Neural progenitor cell (in vitro differentiated cells): ENCODE measurements at regions not wholly inside any gene's neighbourhood (a gene's known extent, or its start where the extent isn't known, plus 50 kb on each side); places are given as distances from the start of the nearest gene placed in this dataset.

Source experiments
- DNase-seq: peaks from one replicate; pipeline ENCODE4 v3.0.0-alpha.2; 2016; ENCODE audit warnings: low spot score
- H2AFZ ChIP-seq: fragments of 200-600 bp; sonication (generic); replicated peaks from 2 replicates; pipeline ENCODE4 v1.6.1; 2016; ENCODE audit warnings: antibody characterized with exemption
- H3F3A ChIP-seq: fragments of 200-600 bp; sonication (generic); 2 replicates; pipeline ENCODE4 v1.6.1; 2016; ENCODE audit warnings: antibody characterized with exemption, low read depth
- H3K27ac ChIP-seq: fragments of 200-600 bp; sonication (generic); 2 replicates; pipeline ENCODE4 v1.5.1; 2016; ENCODE audit warnings: mild to moderate bottlenecking
- H3K27me3 ChIP-seq: fragments of 200-600 bp; sonication (generic); 2 replicates; pipeline ENCODE4 v1.6.1; 2016; ENCODE audit warnings: mild to moderate bottlenecking, moderate library complexity
- H3K36me3 ChIP-seq: fragments of 200-600 bp; sonication (generic); 2 replicates; pipeline ENCODE4 v1.5.1; 2016
- H3K4me1 ChIP-seq: fragments of 200-600 bp; sonication (generic); 2 replicates; pipeline ENCODE4 v1.6.1; 2016; ENCODE audit warnings: mixed run types
- H3K4me2 ChIP-seq: fragments of 200-600 bp; sonication (generic); 2 replicates; pipeline ENCODE4 v1.6.1; 2016
- H3K4me3 ChIP-seq: fragments of 200-600 bp; sonication (generic); 2 replicates; pipeline ENCODE4 v1.5.1; 2016
- H3K79me2 ChIP-seq: fragments of 200-600 bp; sonication (generic); 2 replicates; pipeline ENCODE4 v1.6.1; 2016; ENCODE audit warnings: low read depth
- H3K9ac ChIP-seq: fragments of 200-600 bp; sonication (generic); 2 replicates; pipeline ENCODE4 v1.6.1; 2016
- H3K9me3 ChIP-seq: fragments of 200-600 bp; sonication (generic); 2 replicates; pipeline ENCODE4 v1.5.1; 2016; ENCODE audit warnings: low read depth
- H4K20me1 ChIP-seq: fragments of 200-600 bp; sonication (generic); 2 replicates; pipeline ENCODE4 v1.6.1; 2016; ENCODE audit warnings: low read depth
- H3K27ac Mint-ChIP-seq: 3 replicates; pipeline ENCODE4 v1.8.0; 2021; ENCODE audit warnings: mixed read lengths
- H3K27me3 Mint-ChIP-seq: 2 replicates; pipeline ENCODE4 v1.8.0; 2022; ENCODE audit warnings: low read depth, mild to moderate bottlenecking, inconsistent platforms, moderate library complexity, mixed read lengths; ENCODE audit not compliant: insufficient read depth
- H3K36me3 Mint-ChIP-seq: 3 replicates; pipeline ENCODE4 v1.8.0; 2021; ENCODE audit warnings: mixed read lengths
- H3K4me1 Mint-ChIP-seq: 3 replicates; pipeline ENCODE4 v1.8.0; 2021; ENCODE audit warnings: mixed read lengths
- H3K4me3 Mint-ChIP-seq: 3 replicates; pipeline ENCODE4 v1.8.0; 2021; ENCODE audit warnings: mild to moderate bottlenecking, moderate library complexity, mixed read lengths
- H3K9me3 Mint-ChIP-seq: 3 replicates; pipeline ENCODE4 v1.8.0; 2020; ENCODE audit warnings: mixed read lengths
- CTCF ChIP-seq: fragments of 200-600 bp; sonication (generic); IDR thresholded peaks from 2 replicates; pipeline ENCODE4 v1.5.1; 2017; ENCODE audit warnings: antibody characterized with exemption, mild to moderate bottlenecking
- EZH2 ChIP-seq: fragments of 200-600 bp; sonication (generic); IDR thresholded peaks from 2 replicates; pipeline ENCODE4 v1.6.1; 2017; ENCODE audit warnings: antibody characterized with exemption, mild to moderate bottlenecking, moderate library complexity
- EZH2phosphoT487 ChIP-seq: fragments of 200-600 bp; sonication (generic); IDR thresholded peaks from 2 replicates; pipeline ENCODE4 v1.6.1; 2017; ENCODE audit warnings: antibody characterized with exemption

DNA sequence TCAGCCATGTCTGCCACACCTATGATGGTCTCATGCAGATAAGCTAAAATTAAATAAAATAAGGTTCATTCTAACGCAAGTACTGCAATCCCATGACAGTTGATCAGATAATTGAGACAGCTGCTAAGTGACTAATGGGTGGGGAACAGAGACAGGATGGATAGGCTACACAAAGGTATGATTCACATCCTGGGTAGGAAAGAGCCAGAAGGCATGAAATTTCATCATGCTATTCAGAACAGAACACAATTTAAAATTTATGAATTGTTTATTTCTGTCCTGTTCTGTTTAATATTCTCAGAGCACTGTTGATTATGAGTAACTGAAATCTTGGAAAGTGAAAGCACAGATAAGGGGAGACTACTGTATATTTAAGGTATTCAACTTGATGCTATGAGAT, 381.8 kb upstream of the SORCS1 start:
- Mint-ChIP-seq H3K4me3 (no peak overlapping the region), H3K36me3 (no peaks in the 10 kb centered on the region), H3K9me3 (peaks cover 9% of the 10 kb centered on the region), H3K4me1 (peaks cover 14% of the 10 kb centered on the region), H3K27ac (no peak overlapping the region), H3K27me3 (peaks cover 5% of the 10 kb centered on the region)
- no peak overlapping the region for H2AFZ ChIP-seq
- no peak overlapping the region for H3K27ac ChIP-seq
- no peaks in the 10 kb centered on the region for H3K9me3 ChIP-seq
- H3K9ac ChIP-seq, result no peak overlapping the region
- no peaks in the 10 kb centered on the region for H3K27me3 ChIP-seq
- H4K20me1 ChIP-seq, result no peaks in the 10 kb centered on the region
- no peak overlapping the region for H3K4me2 ChIP-seq
- no peak overlapping the region for H3K4me3 ChIP-seq
- H3K4me1 ChIP-seq, result peaks cover 24% of the 10 kb centered on the region
- no peaks in the 10 kb centered on the region for H3K36me3 ChIP-seq
- no peak for DNase-seq
- TF ChIP-seq EZH2phosphoT487 (no peak), EZH2 (no peak), CTCF (no peak)
- H3F3A ChIP-seq, result peaks cover 9% of the 10 kb centered on the region
- no peaks in the 10 kb centered on the region for H3K79me2 ChIP-seq

DNA sequence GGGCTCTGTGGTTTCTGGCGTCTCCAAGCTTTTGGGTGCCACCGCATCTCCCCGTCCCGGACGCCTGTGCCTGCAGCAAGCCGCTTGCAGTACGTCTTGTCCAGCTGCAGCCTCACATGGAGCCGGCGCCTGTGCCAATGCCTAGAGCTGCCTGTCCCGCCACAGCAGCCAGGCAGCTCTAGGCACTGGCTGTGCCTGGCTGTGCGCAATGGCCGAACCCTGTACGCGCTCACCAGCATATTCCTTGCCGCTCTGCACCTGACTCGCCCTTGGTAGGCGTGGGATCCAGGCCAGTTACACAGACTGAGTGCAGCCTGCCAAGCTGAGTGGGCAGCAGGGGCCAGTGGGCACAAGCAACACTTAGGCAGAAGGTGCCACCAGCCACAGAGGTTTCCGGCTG, 381.2 kb upstream of the SORCS1 start:
- H3K27ac Mint-ChIP-seq, result no peak overlapping the region
- peaks cover 14% of the 10 kb centered on the region for H3K4me1 Mint-ChIP-seq
- Histone ChIP-seq H3K4me3 (no peak overlapping the region), H3K27ac (no peak overlapping the region), H3K79me2 (no peaks in the 10 kb centered on the region), H3K4me1 (peaks cover 24% of the 10 kb centered on the region), H3K9ac (no peak overlapping the region), H3F3A (peaks cover 9% of the 10 kb centered on the region), H4K20me1 (no peaks in the 10 kb centered on the region), H3K4me2 (no peak overlapping the region), H3K27me3 (no peaks in the 10 kb centered on the region), H2AFZ (no peak overlapping the region), H3K9me3 (no peaks in the 10 kb centered on the region), H3K36me3 (no peaks in the 10 kb centered on the region)
- peaks cover 7% of the 10 kb centered on the region for H3K9me3 Mint-ChIP-seq
- TF ChIP-seq EZH2 (no peak), EZH2phosphoT487 (no peak), CTCF (no peak)
- no peaks in the 10 kb centered on the region for H3K36me3 Mint-ChIP-seq
- no peak overlapping the region for H3K4me3 Mint-ChIP-seq
- peaks cover 3% of the 10 kb centered on the region for H3K27me3 Mint-ChIP-seq
- no peak for DNase-seq

GRCh38 chr10:107544706-107545520, 380.4 kb upstream of the SORCS1 start:
- H3K4me3 Mint-ChIP-seq, result no peak overlapping the region
- no peak overlapping the region for H3K27ac ChIP-seq
- no peaks in the 10 kb centered on the region for H3K9me3 ChIP-seq
- H3K36me3 ChIP-seq, result no peaks in the 10 kb centered on the region
- peaks cover 9% of the 10 kb centered on the region for H3F3A ChIP-seq
- H4K20me1 ChIP-seq, result no peaks in the 10 kb centered on the region
- peaks cover 3% of the 10 kb centered on the region for H3K27me3 Mint-ChIP-seq
- H3K36me3 Mint-ChIP-seq, result no peaks in the 10 kb centered on the region
- H3K4me2 ChIP-seq, result no peak overlapping the region
- peaks cover 24% of the 10 kb centered on the region for H3K4me1 ChIP-seq
- H3K79me2 ChIP-seq, result no peaks in the 10 kb centered on the region
- H3K4me1 Mint-ChIP-seq, result peaks cover 14% of the 10 kb centered on the region
- no peak for DNase-seq
- H3K9me3 Mint-ChIP-seq, result peaks cover 3% of the 10 kb centered on the region
- no peaks in the 10 kb centered on the region for H3K27me3 ChIP-seq
- TF ChIP-seq EZH2 (no peak), CTCF (no peak), EZH2phosphoT487 (no peak)
- H3K9ac ChIP-seq, result no peak overlapping the region
- peak overlapping the region; percentile 5 for H2AFZ ChIP-seq
- no peak overlapping the region for H3K27ac Mint-ChIP-seq
- no peak overlapping the region for H3K4me3 ChIP-seq
